ENCODE measurements at regions not wholly inside any gene's neighbourhood (a gene's known extent, or its start where the extent isn't known, plus 50 kb on each side); places are given as distances from the start of the nearest gene placed in this dataset.

- no peak for TF ChIP-seq CTCF (IDR thresholded peaks at IDR 0.05; ENCODE audit: poor library complexity)
- no peak for TF ChIP-seq EZH2 (IDR thresholded peaks at IDR 0.05; ENCODE audit: borderline replicate concordance)
Observed at GRCh38 chr9:105879181-105879580, 184.8 kb downstream of the TMEM38B start.

Measured in hepatocyte (in vitro differentiated cells).